ENCODE measurements at regions not wholly inside any gene's neighbourhood (a gene's known extent, or its start where the extent isn't known, plus 50 kb on each side); places are given as distances from the start of the nearest gene placed in this dataset.
A peak's percentile ranks its signal among the peaks of the same experiment; 100 is the strongest.

- DNase-seq (ENCODE audit: low read depth): no peak
Measured at GRCh38 chr6:8218861-8219260, 116.5 kb upstream of the EEF1E1 start.

GRCh38 chr6:8215631-8216030 lies 113.3 kb upstream of the EEF1E1 start:
- peak; percentile 59 for DNase-seq (ENCODE audit: low read depth)

GRCh38 chr6:8213995-8214394 lies 111.6 kb upstream of the EEF1E1 start:
- DNase-seq (ENCODE audit: low read depth): no peak

GRCh38 chr6:8212720-8213434 lies 110.5 kb upstream of the EEF1E1 start:
- DNase-seq (ENCODE audit: low read depth): no peak

GRCh38 chr6:8207869-8208191 lies 105.5 kb upstream of the EEF1E1 start:
- DNase-seq (ENCODE audit: low read depth): no peak

GRCh38 chr6:8207191-8207868 lies 105.0 kb upstream of the EEF1E1 start:
- no peak for DNase-seq (ENCODE audit: low read depth)

- DNase-seq (ENCODE audit: low read depth): no peak
Measured at GRCh38 chr6:8203337-8203736, 101.0 kb upstream of the EEF1E1 start.

GRCh38 chr6:8201679-8202078 lies 99.3 kb upstream of the EEF1E1 start:
- DNase-seq (ENCODE audit: low read depth): no peak

GRCh38 chr6:8200255-8200654 lies 97.9 kb upstream of the EEF1E1 start:
- no peak for DNase-seq (ENCODE audit: low read depth)

- DNase-seq (ENCODE audit: low read depth): no peak
Measured at GRCh38 chr6:8195714-8196102, 93.4 kb upstream of the EEF1E1 start.

- no peak for DNase-seq (ENCODE audit: low read depth)
Measured at GRCh38 chr6:8195040-8195713, 92.8 kb upstream of the EEF1E1 start.

- DNase-seq (ENCODE audit: low read depth): peak; percentile 32
Measured at GRCh38 chr6:8194490-8194889, 92.1 kb upstream of the EEF1E1 start.

GRCh38 chr6:8193541-8193940 lies 91.2 kb upstream of the EEF1E1 start:
- no peak for DNase-seq (ENCODE audit: low read depth)

GRCh38 chr6:8192597-8192996 lies 90.2 kb upstream of the EEF1E1 start:
- no peak for DNase-seq (ENCODE audit: low read depth)

GRCh38 chr6:8192067-8192466 lies 89.7 kb upstream of the EEF1E1 start:
- no peak for DNase-seq (ENCODE audit: low read depth)

GRCh38 chr6:8191629-8192028 lies 89.3 kb upstream of the EEF1E1 start:
- no peak for DNase-seq (ENCODE audit: low read depth)

- no peak for DNase-seq (ENCODE audit: low read depth)
Measured at GRCh38 chr6:8187209-8187608, 84.9 kb upstream of the EEF1E1 start.

GRCh38 chr6:8182902-8183665 lies 80.7 kb upstream of the EEF1E1 start:
- DNase-seq (ENCODE audit: low read depth): no peak

- peak; percentile 10 for DNase-seq (ENCODE audit: low read depth)
Measured at GRCh38 chr6:8181951-8182845, 79.8 kb upstream of the EEF1E1 start.

GRCh38 chr6:8181160-8181881 lies 79.0 kb upstream of the EEF1E1 start:
- DNase-seq (ENCODE audit: low read depth): no peak
